ENCODE measurements at regions not wholly inside any gene's neighbourhood (a gene's known extent, or its start where the extent isn't known, plus 50 kb on each side); places are given as distances from the start of the nearest gene placed in this dataset.
"Not testable (repeated sequence)": the region's sequence is repeated elsewhere in the genome, so short reads cannot be mapped to it uniquely, and the experiment has no call there.

DNA sequence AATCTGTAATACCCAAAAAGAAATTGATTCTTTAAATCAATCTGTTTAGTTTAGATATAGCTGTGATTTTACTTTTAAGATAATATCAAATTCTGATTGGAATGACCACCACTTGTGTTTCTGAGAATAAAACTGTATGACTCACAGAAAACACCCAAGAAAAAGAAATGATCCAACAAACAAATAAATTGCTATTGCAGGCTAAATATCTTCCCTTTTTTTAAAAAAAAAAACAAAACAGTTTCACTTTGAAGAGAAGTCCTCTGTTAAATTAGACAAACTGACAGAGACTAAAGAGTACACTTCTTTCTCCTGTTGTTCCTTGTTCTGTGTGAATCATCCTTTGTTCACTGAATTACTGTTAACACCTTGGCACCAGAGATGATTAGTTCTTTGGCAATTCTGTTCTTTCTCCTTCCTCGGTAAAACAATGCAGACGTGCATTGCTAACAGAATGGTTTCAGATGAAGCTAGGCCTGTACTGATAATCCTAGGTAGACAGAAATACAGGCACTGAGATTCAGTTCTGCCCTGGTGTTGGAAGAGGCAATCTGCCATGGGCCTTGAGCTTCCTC, 895.2 kb upstream of the CITED2 start:
- ChIA-PET POLR2A (interaction anchor here (0.8 kb wide), 1 partner anchor 435 kb away, joined by 3 read pairs; no protein-coding TSS in a partner anchor), CTCF (interaction anchor here (0.6 to 0.8 kb wide), 2 partner anchors 387 to 657 kb away, joined by 3 to 5 read pairs; no protein-coding TSS in a partner anchor)
- Mint-ChIP-seq H3K4me3 (ENCODE audit: unreplicated experiment) (peak overlapping the region; percentile 23), H3K4me1 (ENCODE audit: insufficient read depth, unreplicated experiment) (peaks cover 5% of the 10 kb centered on the region), H3K36me3 (ENCODE audit: insufficient read depth, unreplicated experiment) (no peaks in the 10 kb centered on the region), H3K9me3 (ENCODE audit: unreplicated experiment) (no peaks in the 10 kb centered on the region), H3K27me3 (ENCODE audit: insufficient read depth, unreplicated experiment) (no peaks in the 10 kb centered on the region), H3K27ac (ENCODE audit: low read depth, unreplicated experiment) (peak overlapping the region; percentile 92)
- TF ChIP-seq, protein P1, sequence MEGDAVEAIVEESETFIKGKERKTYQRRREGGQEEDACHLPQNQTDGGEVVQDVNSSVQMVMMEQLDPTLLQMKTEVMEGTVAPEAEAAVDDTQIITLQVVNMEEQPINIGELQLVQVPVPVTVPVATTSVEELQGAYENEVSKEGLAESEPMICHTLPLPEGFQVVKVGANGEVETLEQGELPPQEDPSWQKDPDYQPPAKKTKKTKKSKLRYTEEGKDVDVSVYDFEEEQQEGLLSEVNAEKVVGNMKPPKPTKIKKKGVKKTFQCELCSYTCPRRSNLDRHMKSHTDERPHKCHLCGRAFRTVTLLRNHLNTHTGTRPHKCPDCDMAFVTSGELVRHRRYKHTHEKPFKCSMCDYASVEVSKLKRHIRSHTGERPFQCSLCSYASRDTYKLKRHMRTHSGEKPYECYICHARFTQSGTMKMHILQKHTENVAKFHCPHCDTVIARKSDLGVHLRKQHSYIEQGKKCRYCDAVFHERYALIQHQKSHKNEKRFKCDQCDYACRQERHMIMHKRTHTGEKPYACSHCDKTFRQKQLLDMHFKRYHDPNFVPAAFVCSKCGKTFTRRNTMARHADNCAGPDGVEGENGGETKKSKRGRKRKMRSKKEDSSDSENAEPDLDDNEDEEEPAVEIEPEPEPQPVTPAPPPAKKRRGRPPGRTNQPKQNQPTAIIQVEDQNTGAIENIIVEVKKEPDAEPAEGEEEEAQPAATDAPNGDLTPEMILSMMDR (IDR thresholded peaks at IDR 0.05; ENCODE audit: unreplicated experiment), result no peak
- DNase-seq (ENCODE audit: unreplicated experiment), result peak; percentile 57
- intact Hi-C loops (cut with micrococcal nuclease), result no loop called here
- BruUV-seq (replicated peaks), result no TSS peak

DNA sequence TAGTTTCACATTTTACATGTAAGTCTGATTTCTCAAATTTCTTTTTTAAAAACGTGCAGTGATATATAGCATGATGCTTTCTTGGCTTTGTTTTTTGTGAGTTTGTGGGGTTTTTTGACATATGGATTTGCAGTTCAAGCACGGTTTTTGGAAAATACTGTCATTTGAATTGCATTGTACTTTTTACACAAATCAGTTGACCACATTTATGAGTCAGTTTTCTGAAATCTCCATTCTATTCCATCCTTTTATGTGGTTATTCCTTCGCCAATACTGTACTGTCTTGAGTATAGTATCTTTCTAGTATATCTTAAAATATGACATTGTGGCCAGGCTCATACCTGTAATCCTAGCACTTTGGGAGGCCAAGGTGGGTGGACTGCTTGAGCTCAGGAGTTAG, 890.0 kb upstream of the CITED2 start:
- H3K9me3 Mint-ChIP-seq (ENCODE audit: unreplicated experiment), result no peaks in the 10 kb centered on the region
- intact Hi-C loops (cut with micrococcal nuclease), result no loop called here
- no peaks in the 10 kb centered on the region for H3K27me3 Mint-ChIP-seq (ENCODE audit: insufficient read depth, unreplicated experiment)
- DNase-seq (ENCODE audit: unreplicated experiment), result no peak
- TF ChIP-seq, protein P1 (IDR thresholded peaks at IDR 0.05; ENCODE audit: unreplicated experiment), result no peak
- H3K4me1 Mint-ChIP-seq (ENCODE audit: insufficient read depth, unreplicated experiment), result no peaks in the 10 kb centered on the region
- no TSS peak for BruUV-seq (replicated peaks)
- no peaks in the 10 kb centered on the region for H3K36me3 Mint-ChIP-seq (ENCODE audit: insufficient read depth, unreplicated experiment)
- H3K27ac Mint-ChIP-seq (ENCODE audit: low read depth, unreplicated experiment), result no peak overlapping the region
- ChIA-PET POLR2A (interaction anchor here (1.2 kb wide), 1 partner anchor 91 kb away, joined by 5 read pairs; no protein-coding TSS in a partner anchor), CTCF (interaction anchor here (0.7 kb wide), 1 partner anchor 73 kb away, joined by 3 read pairs; no protein-coding TSS in a partner anchor)
- no peak overlapping the region for H3K4me3 Mint-ChIP-seq (ENCODE audit: unreplicated experiment)

DNA sequence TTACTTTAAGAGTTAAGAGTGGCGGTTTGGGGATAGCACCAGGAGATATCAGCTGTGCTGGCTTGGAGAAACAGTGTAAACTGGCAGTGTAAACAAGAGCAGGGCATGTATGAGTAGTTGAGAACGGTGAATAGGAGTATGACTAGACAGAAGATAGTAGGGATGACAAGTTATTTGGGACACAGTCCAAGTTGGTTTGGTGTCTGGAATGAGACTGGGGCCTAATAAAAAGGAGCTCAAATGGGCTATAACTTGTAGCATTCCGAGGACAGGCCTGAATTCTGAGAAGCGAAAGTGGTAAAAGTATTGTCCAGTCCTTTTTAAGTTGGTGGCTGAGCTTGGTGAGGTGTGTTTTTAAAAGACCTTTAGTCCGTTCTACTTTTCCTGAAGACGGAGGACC, 883.9 kb upstream of the CITED2 start:
- H3K4me1 Mint-ChIP-seq (ENCODE audit: insufficient read depth, unreplicated experiment); H3K36me3 Mint-ChIP-seq (ENCODE audit: insufficient read depth, unreplicated experiment); CTCF ChIA-PET; H3K9me3 Mint-ChIP-seq (ENCODE audit: unreplicated experiment); H3K27me3 Mint-ChIP-seq (ENCODE audit: insufficient read depth, unreplicated experiment); POLR2A ChIA-PET; BruUV-seq (replicated peaks); DNase-seq (ENCODE audit: unreplicated experiment); H3K27ac Mint-ChIP-seq (ENCODE audit: low read depth, unreplicated experiment); H3K4me3 Mint-ChIP-seq (ENCODE audit: unreplicated experiment): not testable (repeated sequence)
- intact Hi-C loops (cut with micrococcal nuclease), result loop anchor here (5.0 kb wide), 1 partner anchor 664 kb away; no protein-coding TSS in a partner anchor

DNA sequence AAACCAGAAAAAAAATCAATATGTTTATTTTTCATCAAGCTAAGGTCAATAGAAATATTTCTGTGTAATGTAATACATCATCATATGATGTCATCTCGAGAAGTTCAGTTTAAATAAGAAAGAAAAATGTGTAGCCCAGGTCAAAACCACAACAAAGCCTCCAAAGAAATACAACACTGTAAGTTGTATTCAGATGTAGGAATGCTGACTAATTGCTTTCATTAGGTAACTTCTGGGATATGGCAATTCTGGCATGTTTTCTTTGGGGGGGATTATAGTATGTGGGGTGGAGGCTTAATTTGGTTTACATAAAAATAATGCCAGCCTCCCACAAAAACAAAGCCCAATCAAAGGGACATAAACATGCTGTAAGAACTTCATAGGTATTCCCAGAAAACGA, 881.8 kb upstream of the CITED2 start:
- ChIA-PET POLR2A (interaction anchor here (0.7 kb wide), 2 partner anchors 29 to 117 kb away, joined by 3 read pairs; no protein-coding TSS in a partner anchor), CTCF (no interaction called here)
- Mint-ChIP-seq H3K4me3 (ENCODE audit: unreplicated experiment) (no peak overlapping the region), H3K27ac (ENCODE audit: low read depth, unreplicated experiment) (no peak overlapping the region), H3K4me1 (ENCODE audit: insufficient read depth, unreplicated experiment) (peaks cover 5% of the 10 kb centered on the region), H3K36me3 (ENCODE audit: insufficient read depth, unreplicated experiment) (no peaks in the 10 kb centered on the region), H3K27me3 (ENCODE audit: insufficient read depth, unreplicated experiment) (no peaks in the 10 kb centered on the region), H3K9me3 (ENCODE audit: unreplicated experiment) (no peaks in the 10 kb centered on the region)
- DNase-seq (ENCODE audit: unreplicated experiment), result peak; percentile 8
- no TSS peak for BruUV-seq (replicated peaks)
- intact Hi-C loops (cut with micrococcal nuclease), result loop anchor here (5.0 kb wide), 1 partner anchor 666 kb away; no protein-coding TSS in a partner anchor
- TF ChIP-seq, protein P1 (IDR thresholded peaks at IDR 0.05; ENCODE audit: unreplicated experiment), result no peak

Data from MCF 10A (cell line).